DND-41 (cell line): ENCODE measurements at regions not wholly inside any gene's neighbourhood (a gene's known extent, or its start where the extent isn't known, plus 50 kb on each side); places are given as distances from the start of the nearest gene placed in this dataset.

Experiments used
- ATAC-seq: fragments of 200-7000 bp; cut with Tn5 transposase; 3 replicates; pipeline ENCODE4 v1.9.1; 2021; ENCODE audit warnings: low read depth; ENCODE audit not compliant: insufficient read depth
- DNase-seq: peaks from one replicate; pipeline ENCODE4 v3.0.0-alpha.2; 2020
- H2AFZ ChIP-seq: 2 replicates; pipeline ENCODE4 v1.6.0; 2012; ENCODE audit warnings: low read depth, low read length
- H3K27ac ChIP-seq: 2 replicates; pipeline ENCODE4 v1.5.1; 2012; ENCODE audit warnings: low read length, inconsistent platforms
- H3K27me3 ChIP-seq: fragments of 200-600 bp; sonication (generic); 2 replicates; pipeline ENCODE4 v1.6.0; 2012; ENCODE audit warnings: low read length, mild to moderate bottlenecking, inconsistent platforms; ENCODE audit not compliant: insufficient read depth, poor library complexity
- H3K36me3 ChIP-seq: 2 replicates; pipeline ENCODE4 v1.5.1; 2012; ENCODE audit warnings: low read length, inconsistent platforms; ENCODE audit not compliant: insufficient read depth
- H3K4me1 ChIP-seq: 2 replicates; pipeline ENCODE4 v1.5.1; 2012; ENCODE audit warnings: mild to moderate bottlenecking, low read length; ENCODE audit not compliant: insufficient read depth
- H3K4me2 ChIP-seq: 2 replicates; pipeline ENCODE4 v1.6.0; 2012; ENCODE audit warnings: mild to moderate bottlenecking, moderate library complexity, low read length, inconsistent platforms; ENCODE audit not compliant: insufficient read depth
- H3K4me3 ChIP-seq, 2 experiments: fragments of 200-600 bp in 1 of 2; shearing (Covaris generic) in 1 of 2; 2 replicates each; pipeline ENCODE4 v1.5.1; 2012 to 2016; ENCODE audit warnings: inconsistent platforms in 2 of 2, low read length in 2 of 2, mild to moderate bottlenecking in 2 of 2, low read depth in 1 of 2, moderate library complexity in 1 of 2
- H3K79me2 ChIP-seq: 2 replicates; pipeline ENCODE4 v1.6.0; 2012; ENCODE audit warnings: low read length, inconsistent platforms; ENCODE audit not compliant: insufficient read depth
- H3K9ac ChIP-seq: 2 replicates; pipeline ENCODE4 v1.6.0; 2012; ENCODE audit warnings: low read depth, mild to moderate bottlenecking, inconsistent platforms, low read length, moderate library complexity
- H3K9me3 ChIP-seq: 2 replicates; pipeline ENCODE4 v1.5.1; 2012; ENCODE audit warnings: low read length, moderate library complexity, mild to moderate bottlenecking, inconsistent platforms; ENCODE audit not compliant: insufficient read depth, severe bottlenecking
- H4K20me1 ChIP-seq: 2 replicates; pipeline ENCODE4 v1.6.0; 2012; ENCODE audit warnings: low read length; ENCODE audit not compliant: insufficient read depth
- EZH2 ChIP-seq: IDR thresholded peaks from 3 replicates; pipeline ENCODE4 v1.6.1; 2012; ENCODE audit warnings: borderline replicate concordance, low read depth, mild to moderate bottlenecking, moderate library complexity, low read length, inconsistent platforms; ENCODE audit not compliant: severe bottlenecking
- TF ChIP-seq, protein P1 (sequence below): IDR thresholded peaks from 2 replicates; pipeline ENCODE4 v1.5.1; 2012; ENCODE audit warnings: borderline replicate concordance, low read length, moderate library complexity, mild to moderate bottlenecking; ENCODE audit not compliant: poor library complexity, severe bottlenecking; ENCODE audit errors: extremely low read depth

DNA sequence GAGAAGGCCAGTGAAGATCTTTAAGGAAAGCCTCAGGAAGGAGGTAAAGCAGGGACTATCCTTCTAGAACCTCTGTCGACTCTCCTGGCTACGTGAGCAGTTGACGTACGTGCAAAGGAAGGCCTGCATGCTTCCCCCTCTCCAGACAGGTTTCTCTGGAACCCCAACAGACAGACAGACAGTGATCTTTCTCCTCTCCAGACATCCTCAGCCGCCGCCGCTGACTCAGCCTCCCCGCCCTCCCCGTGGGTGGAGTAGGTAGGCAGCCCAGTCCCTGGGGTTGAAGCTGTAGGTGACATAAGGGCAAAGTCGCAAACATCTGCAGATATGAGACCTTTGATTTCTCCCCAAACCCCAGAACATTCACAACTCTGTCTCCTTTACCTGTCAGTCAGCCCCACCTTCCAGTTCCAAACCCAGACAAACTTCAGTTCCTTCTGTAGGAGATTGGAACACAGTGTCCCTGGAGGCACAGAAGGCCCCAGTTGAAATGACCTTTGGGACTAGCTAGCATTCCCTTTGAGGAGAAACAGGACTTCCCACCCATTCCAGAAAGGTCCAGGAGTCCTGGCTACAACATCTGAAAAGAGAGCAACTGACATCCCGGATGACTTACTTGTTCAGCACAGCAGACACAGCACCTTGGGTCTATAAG, 146.0 kb upstream of the JUN start:
- Histone ChIP-seq H2AFZ (no peak overlapping the region), H3K4me2 (no peak overlapping the region), H3K9me3 (no peaks in the 10 kb centered on the region), H3K4me3 (no peak overlapping the region), H4K20me1 (no peaks in the 10 kb centered on the region), H3K4me1 (peaks cover 2% of the 10 kb centered on the region; the same call in 1 of the 2 replicates), H3K27ac (no peak overlapping the region), H3K79me2 (no peaks in the 10 kb centered on the region), H3K9ac (no peak overlapping the region), H3K27me3 (no peaks in the 10 kb centered on the region), H3K36me3 (no peaks in the 10 kb centered on the region)
- DNase-seq (no peak), ATAC-seq (no peak)
- TF ChIP-seq, protein P1, sequence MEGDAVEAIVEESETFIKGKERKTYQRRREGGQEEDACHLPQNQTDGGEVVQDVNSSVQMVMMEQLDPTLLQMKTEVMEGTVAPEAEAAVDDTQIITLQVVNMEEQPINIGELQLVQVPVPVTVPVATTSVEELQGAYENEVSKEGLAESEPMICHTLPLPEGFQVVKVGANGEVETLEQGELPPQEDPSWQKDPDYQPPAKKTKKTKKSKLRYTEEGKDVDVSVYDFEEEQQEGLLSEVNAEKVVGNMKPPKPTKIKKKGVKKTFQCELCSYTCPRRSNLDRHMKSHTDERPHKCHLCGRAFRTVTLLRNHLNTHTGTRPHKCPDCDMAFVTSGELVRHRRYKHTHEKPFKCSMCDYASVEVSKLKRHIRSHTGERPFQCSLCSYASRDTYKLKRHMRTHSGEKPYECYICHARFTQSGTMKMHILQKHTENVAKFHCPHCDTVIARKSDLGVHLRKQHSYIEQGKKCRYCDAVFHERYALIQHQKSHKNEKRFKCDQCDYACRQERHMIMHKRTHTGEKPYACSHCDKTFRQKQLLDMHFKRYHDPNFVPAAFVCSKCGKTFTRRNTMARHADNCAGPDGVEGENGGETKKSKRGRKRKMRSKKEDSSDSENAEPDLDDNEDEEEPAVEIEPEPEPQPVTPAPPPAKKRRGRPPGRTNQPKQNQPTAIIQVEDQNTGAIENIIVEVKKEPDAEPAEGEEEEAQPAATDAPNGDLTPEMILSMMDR = no peak
- no peak for TF ChIP-seq EZH2

DNA sequence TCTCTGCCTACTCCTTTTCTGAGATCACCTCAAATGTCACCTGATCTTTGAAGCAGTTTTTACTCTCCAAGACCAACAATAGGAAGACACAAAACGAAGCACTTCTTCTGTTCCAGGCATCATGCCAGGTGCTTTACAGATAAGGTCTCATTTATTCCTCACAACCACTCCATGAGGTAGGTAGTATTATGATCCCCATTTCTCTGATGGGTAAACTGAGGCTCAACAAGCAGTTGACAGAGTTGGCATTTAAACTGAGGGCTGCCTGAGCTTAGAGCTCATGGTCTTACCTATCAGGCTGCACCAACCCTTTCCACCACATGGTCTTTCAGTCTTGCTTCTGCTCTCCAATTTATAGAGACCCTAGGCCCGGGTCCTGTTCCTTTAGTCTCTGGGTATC, 147.2 kb upstream of the JUN start:
- H2AFZ ChIP-seq = no peak overlapping the region
- H3K27me3 ChIP-seq = no peaks in the 10 kb centered on the region
- H3K9me3 ChIP-seq = no peaks in the 10 kb centered on the region
- H3K9ac ChIP-seq = no peak overlapping the region
- no peak overlapping the region for H3K4me2 ChIP-seq
- TF ChIP-seq, protein P1 = no peak
- no peak overlapping the region for H3K4me3 ChIP-seq
- ATAC-seq (no peak), DNase-seq (no peak)
- peaks cover 2% of the 10 kb centered on the region; the same call in 1 of the 2 replicates for H3K4me1 ChIP-seq
- no peaks in the 10 kb centered on the region for H3K36me3 ChIP-seq
- no peak overlapping the region for H3K27ac ChIP-seq
- H4K20me1 ChIP-seq = no peaks in the 10 kb centered on the region
- H3K79me2 ChIP-seq = no peaks in the 10 kb centered on the region

DNA sequence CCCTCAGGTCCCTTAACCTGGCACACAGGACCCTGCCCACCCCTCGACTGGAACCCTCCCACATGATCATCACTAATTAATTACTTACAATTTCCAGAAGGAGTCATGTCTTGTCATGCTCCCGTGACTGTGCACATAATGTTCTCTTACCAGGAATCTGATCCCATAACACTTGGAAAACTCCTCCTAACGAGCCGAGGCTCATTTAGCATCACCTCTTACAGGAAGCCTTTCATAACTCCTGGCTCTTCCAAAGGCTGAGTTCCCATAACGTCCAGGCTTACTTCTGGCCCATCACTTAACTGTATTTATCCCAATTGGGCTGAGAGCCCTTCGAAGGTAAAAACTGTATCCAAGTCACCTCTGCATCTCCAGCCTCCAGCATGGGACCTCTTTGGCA, 147.9 kb upstream of the JUN start:
- Histone ChIP-seq H3K4me3 (no peak overlapping the region), H3K9me3 (no peaks in the 10 kb centered on the region), H3K9ac (no peak overlapping the region), H3K27me3 (no peaks in the 10 kb centered on the region), H3K79me2 (no peaks in the 10 kb centered on the region), H3K4me2 (no peak overlapping the region), H3K27ac (no peak overlapping the region), H2AFZ (no peak overlapping the region), H3K4me1 (peaks cover 2% of the 10 kb centered on the region; the same call in 1 of the 2 replicates), H3K36me3 (no peaks in the 10 kb centered on the region), H4K20me1 (no peaks in the 10 kb centered on the region)
- DNase-seq = no peak
- no peak for ATAC-seq
- no peak for TF ChIP-seq EZH2
- TF ChIP-seq, protein P1 = no peak
